Retinal pigment epithelial cell (primary cell): ENCODE measurements at regions not wholly inside any gene's neighbourhood (a gene's known extent, or its start where the extent isn't known, plus 50 kb on each side); places are given as distances from the start of the nearest gene placed in this dataset.
"Not testable (repeated sequence)": the region's sequence is repeated elsewhere in the genome, so short reads cannot be mapped to it uniquely, and the experiment has no call there.

ENCODE experiments used
- DNase-seq: peaks from one replicate; pipeline ENCODE4 v3.0.0-alpha.2; 2010; ENCODE audit warnings: low read depth
- H3K4me3 ChIP-seq: 2 replicates; pipeline ENCODE4 v1.5.1; 2011; ENCODE audit warnings: mild to moderate bottlenecking, low read length, control low read depth, moderate library complexity
- TF ChIP-seq, protein P1 (sequence below): conservative IDR thresholded peaks from 2 replicates; pipeline ENCODE4 v1.5.1; 2011; ENCODE audit warnings: low read depth, low read length, control low read depth, inconsistent platforms

DNA sequence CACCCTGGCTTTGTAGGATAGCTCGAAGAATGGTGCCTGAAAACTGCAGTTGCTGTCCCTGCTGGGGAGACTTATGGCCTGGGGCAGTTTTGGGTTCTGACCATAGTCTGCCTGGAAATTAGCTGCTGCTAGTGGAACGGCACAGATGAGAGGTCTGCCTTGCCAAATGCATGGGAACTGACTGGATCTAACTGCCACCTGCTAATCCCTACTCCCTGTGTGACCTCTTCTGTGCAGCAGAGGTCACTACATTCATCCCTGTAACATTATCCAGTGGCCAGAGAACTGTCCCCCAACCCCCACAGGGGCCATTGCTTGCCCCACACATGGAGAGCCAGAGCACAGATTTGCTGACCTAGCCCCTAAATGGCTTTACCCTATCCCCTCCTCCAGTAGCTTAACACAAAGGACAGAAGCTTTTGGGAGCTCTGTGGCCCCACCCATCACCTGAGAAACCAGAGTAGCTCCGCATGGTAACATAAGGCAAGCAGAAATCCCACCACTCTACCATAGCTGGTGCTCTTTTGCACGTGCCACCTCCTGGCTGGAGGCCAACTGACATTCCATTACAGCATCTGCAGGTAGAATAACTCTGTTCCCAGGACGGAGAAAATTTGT lies 840.0 kb downstream of the EPHA3 start:
- no peak overlapping the region for H3K4me3 ChIP-seq
- no peak for DNase-seq
- TF ChIP-seq, protein P1, sequence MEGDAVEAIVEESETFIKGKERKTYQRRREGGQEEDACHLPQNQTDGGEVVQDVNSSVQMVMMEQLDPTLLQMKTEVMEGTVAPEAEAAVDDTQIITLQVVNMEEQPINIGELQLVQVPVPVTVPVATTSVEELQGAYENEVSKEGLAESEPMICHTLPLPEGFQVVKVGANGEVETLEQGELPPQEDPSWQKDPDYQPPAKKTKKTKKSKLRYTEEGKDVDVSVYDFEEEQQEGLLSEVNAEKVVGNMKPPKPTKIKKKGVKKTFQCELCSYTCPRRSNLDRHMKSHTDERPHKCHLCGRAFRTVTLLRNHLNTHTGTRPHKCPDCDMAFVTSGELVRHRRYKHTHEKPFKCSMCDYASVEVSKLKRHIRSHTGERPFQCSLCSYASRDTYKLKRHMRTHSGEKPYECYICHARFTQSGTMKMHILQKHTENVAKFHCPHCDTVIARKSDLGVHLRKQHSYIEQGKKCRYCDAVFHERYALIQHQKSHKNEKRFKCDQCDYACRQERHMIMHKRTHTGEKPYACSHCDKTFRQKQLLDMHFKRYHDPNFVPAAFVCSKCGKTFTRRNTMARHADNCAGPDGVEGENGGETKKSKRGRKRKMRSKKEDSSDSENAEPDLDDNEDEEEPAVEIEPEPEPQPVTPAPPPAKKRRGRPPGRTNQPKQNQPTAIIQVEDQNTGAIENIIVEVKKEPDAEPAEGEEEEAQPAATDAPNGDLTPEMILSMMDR: no peak

DNA sequence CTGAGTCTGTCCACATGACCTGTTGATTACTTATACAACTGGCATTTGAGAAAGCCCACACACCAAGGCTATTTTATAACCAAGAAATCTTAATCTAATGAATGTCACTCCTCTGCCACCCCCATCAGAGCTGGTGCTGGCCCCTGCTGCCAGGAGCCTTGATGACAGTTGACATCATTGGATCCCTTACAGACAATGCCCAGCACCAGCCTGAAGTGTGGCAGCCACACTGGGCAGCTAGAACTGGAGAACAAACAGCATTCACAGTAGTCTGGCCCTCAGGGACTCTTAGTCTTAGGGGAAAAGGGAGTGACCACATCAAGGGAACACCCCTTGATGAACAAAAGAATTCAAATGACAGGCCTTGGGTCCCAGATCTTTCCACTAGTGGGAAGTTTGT lies 840.6 kb downstream of the EPHA3 start:
- H3K4me3 ChIP-seq: no peak overlapping the region
- TF ChIP-seq, protein P1: no peak
- DNase-seq: no peak

DNA sequence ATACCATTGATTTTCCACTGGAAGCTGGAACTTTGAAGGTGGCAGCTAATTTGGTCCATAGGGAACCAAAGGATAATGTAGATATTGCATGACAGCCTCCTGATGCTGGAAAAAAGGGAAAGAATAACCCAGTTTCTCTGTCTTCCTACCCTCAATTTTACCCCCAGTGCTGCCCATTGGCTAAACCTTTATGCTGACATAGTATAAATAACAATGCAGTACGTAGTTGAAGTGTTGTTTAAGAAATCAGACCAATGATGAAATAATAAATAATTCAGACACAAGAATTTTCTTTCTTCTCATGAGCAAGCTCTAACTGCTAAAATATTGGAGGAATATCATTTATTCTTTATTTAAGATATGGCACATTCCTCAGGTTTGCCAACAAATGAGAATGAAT lies 843.4 kb downstream of the EPHA3 start:
- H3K4me3 ChIP-seq: no peak overlapping the region
- TF ChIP-seq, protein P1: no peak
- no peak for DNase-seq

DNA sequence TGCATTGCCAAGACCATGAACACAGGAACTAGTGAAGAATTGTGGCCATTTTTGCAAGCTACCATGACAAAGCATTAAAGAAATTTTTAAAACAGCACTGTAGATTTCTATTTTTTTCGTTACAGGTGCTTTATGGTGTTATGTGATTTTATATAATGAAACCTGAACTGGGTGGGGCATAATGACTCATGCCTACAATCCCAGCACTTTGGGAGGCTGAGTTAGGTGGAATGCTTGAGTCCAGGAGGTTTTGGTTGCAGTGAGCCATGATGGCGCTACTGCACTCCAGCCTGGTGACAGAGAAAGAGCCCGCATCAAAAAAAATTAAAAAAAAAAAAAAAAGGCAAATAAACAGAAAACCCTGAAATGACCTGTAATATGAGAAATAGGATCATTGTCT lies 846.7 kb downstream of the EPHA3 start:
- TF ChIP-seq, protein P1: no peak

DNA sequence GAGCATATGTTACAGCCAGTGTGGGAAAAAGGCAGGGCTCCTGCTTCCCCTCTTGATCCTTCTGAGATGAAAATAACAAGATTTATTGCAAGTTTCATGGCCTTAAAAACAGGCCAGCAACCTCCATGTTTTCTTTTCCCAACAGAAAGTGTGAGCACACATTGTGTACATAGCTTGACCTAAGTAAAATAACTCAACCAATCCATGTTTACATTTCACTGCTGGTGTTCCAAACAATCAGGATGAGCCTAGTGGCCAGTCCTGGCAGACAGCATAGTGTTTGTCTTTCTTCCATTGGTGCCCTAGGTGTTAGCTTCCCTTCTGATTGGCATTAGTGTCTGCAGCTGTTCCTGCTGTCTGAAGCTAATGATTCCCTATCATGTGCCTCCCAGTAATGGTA lies 847.7 kb downstream of the EPHA3 start:
- no peak overlapping the region for H3K4me3 ChIP-seq
- TF ChIP-seq, protein P1: no peak
- no peak for DNase-seq

More for the DNA sequence above, 846.7 kb downstream of the EPHA3 start:
- no peak for DNase-seq
- H3K4me3 ChIP-seq: no peak overlapping the region

DNA sequence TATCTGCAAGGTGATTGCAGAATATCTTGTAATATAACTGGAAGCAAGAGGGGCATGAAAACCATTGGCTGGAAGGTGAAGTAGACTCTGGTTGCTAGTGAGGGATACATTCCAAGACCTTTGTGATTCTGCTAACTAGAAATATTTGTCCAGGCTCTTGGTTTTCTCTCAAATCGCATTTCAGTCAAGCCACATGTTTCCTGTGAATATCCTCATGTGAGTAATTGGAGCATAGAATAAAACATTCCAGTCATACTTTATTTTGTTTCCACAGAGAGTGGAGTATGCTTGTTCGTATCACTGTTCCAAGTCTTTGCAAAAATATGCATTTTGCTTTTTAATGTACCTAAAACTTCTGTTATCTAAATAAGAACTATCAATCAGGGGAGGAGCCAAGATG lies 850.0 kb downstream of the EPHA3 start:
- no peak for DNase-seq
- TF ChIP-seq, protein P1: no peak
- H3K4me3 ChIP-seq: no peak overlapping the region

DNA sequence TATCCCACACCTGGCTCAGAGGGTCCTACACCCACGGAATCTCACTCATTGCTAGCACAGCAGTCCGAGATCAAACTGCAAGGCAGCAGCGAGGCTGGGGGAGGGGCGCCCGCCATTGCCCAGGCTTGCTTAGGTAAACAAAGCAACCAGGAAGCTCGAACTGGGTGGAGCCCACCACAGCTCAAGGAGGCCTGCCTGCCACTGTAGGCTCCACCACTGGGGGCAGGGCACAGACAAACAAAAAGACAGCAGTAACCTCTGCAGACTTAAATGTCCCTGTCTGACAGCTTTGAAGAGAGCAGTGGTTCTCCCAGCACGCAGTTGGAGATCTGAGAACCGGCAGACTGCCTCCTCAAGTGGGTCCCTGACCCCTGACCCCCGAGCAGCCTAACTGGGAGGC lies 850.7 kb downstream of the EPHA3 start:
- DNase-seq, H3K4me3 ChIP-seq: not testable (repeated sequence)
